NCI-H524 (cell line): ENCODE measurements at regions not wholly inside any gene's neighbourhood (a gene's known extent, or its start where the extent isn't known, plus 50 kb on each side); places are given as distances from the start of the nearest gene placed in this dataset.

ENCODE experiments used
- DNase-seq, 2 experiments: peaks; one replicate each; lab custom pipeline; 2025; lab: John Stamatoyannopoulos, UW

- DNase-seq = no peak
These were observed 232.1 kb downstream of the CPE start for GRCh38 chr4:165610679-165611437.

DNA sequence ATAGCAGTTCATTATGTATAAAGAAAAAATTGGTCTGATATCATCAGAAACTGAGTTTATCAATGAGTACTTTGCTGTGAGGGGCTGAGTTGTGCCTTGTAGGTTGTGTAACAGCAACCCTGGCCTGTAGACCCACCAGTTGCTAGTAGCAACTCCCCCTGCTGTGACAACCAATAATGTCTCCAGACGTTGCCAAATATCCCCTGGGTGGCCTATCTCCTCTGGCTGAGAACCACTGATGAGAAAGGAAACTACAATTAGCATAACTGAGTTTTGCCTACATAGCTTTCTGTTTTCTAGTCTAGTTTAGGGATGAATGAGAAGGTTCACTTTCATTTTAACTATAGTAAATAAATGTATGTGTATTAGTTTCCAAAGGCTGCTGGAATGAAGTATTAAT lies 234.1 kb downstream of the CPE start:
- DNase-seq = no peak

- DNase-seq = no peak
These were observed 234.8 kb downstream of the CPE start for GRCh38 chr4:165613581-165613980.

DNA sequence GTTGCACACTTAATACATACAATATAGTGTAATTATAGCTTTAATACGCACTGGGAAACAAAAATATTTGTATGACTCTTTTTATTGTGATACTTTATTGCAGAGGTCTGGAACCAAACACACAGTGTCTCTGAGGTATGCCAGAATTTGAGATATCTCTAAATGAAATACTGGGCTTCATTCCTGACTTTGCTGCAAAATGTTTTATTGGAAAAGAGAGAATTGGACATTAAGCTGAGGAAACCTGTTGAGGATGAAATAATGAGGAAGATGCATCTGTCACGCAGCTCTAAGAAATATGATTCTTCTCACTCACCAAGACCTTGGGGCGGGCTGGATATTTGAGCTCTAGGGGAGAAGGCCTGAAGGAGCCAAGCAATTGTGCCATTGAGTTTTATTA lies 242.1 kb downstream of the CPE start:
- peak in 1 of 2 experiments; percentile 6 for DNase-seq

DNA sequence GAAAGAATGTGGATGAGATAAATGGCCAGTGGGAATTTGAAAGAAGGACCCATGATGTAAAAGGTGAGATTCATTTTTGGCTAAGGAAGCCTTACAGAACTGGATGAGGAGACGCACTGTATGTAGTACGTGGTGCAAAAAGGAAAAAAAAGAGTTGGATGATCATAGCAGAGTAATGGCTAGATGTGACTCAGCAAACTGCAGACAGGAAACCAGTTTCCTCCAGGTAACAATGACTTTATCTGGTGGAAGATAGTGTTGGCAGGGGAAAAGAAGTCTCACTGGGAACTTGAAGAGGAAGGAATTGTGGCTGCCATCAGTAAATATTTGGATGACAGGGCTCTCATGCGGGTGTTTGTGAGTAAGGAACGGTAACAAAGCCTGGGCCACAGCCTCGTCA lies 243.2 kb downstream of the CPE start:
- DNase-seq = no peak

DNA sequence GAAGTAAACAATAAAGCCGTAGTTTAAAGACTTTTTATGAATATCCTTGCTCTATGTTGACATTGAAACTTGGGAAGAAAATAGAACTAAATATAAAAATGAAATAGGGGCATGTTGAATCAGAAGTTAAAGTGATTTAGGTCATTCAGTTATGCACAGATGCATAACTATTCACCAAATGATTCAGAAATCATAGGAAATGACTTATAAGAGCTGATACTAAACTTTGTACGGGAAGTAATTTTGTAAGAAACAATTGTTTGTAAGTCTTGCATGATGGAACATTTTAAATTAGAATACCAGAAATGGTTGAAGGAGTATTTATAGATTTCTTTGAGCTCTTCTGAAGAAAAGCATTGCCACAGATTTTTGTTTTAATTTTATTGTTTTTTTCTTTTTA lies 246.5 kb downstream of the CPE start:
- DNase-seq = no peak

DNA sequence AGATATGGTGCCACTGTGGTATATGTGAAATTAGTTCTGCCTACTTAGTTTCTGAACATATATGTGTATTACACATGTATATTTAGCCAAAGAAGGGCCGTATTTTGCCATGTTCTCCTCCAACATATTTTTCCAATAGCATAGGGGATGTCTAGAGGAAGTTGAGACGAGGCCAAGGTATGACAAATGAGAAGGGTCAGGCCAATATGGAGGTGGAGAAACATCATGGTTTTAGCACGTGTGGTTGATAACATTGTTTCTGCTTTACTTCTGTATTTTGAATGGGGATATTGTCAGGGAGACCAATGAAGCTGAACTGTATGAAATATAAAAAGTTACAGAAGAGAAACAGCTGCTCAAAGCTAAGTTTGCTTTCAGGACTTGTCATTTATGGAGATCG lies 246.7 kb upstream of the TLL1 start:
- no peak for DNase-seq

GRCh38 chr4:165627128-165627527 lies 245.9 kb upstream of the TLL1 start:
- DNase-seq = no peak

DNA sequence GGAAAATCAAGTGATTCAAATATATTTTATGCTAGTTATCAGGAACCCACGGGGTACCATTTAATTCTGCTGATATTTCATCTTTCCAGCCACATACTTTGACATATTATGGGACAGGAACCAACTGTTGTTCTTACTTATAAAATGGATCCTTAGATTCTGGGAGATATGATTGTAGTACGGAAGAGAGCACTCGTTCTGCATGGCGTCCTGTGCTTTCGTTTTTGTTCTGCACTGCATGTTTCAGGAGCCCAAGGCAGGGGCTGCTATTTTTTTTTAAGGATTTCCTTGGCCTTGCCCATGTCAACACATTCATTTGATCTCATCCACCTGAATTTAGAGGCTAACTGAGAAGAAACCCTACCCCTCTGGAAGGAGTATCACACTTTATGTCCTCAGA lies 245.5 kb upstream of the TLL1 start:
- DNase-seq = no peak

GRCh38 chr4:165628572-165628971 lies 244.5 kb upstream of the TLL1 start:
- DNase-seq = no peak

DNA sequence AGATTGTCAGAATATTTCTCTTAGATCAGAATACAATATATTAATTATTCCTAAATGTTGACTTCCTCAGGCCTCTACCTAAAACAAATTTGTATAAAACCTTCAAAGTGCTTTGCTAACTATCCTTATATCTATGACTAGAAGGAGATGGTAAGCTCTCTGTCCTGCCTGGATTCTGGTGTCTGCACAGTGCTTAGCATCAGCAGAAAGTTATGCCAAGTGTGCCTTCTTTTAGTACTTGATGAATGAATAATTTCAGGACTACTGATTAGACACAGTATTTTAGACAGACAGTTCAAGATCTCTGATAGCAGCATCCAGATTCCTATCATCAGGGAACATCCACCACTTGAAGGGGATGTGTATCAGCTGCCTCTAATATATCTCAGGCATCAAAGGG lies 242.4 kb upstream of the TLL1 start:
- no peak for DNase-seq

DNA sequence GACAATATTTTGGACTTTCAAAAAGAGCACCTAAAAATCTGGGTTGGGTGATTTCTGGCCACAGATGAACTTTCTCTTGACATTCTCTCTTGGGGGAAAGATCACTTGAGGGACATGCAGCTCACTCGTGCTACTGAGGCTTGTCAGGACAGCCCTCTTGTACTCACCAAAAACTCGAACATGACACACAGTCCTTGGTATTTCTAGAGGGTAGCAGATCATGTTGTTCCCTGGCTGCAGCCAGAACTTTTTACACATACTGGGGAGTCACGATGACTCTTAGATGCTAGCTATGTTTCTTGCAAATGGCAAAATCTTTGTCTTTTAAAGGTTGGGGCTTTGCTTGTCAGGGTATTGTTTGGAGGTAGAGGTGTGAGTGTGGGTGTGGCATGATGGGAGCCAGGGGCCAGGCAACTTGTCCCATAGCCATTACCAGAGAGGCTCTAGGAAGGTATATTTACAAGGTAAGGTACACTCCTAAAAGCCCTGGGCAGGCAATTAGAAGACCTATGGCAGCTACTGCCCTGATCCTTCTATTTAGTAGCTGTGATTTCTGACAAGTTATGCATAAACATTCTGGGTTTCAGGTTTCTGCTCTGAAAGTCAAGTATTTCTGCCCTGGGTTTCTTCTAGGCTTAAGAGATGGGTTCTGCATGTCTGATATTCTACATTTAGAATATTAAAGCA lies 241.7 kb upstream of the TLL1 start:
- DNase-seq = no peak

DNA sequence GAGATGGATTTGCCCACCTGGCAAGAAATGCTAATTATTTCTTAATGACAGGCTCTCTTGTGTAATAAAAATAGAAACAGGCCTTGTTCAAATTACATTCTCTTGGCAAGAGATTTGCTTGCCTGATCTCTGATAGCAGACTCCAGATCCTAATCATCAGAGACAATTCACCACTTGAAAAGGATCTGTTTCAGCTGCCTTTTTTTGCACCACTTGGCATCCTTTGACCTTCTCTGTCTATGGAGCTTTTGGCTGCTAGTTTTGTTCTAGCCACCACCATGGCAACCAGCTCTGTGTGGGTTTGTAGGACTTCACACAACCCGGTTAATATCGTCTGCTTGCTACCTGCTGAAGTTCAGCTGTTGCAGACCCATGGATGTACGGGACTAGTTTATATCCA lies 241.1 kb upstream of the TLL1 start:
- peak in 1 of 2 experiments; percentile 49 for DNase-seq

DNA sequence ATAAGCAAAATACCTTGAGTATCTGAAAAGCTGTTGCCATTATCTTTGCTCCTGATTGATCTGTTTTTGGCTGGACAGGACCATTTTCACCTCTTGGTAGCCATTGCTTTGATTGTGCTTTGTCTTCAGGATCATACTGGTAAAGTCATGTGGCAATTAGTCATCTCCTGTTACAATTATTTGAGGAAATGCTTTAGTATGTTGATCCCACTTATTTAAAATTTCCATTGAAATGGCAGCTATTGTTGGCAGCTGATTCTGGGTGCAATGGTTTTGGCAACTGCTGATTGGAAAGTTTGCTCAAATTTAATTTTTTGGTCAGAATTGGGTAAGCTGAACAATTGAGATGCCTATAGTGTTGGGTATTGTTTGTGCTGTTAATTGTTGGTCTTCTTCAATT lies 238.3 kb upstream of the TLL1 start:
- DNase-seq = no peak

- no peak for DNase-seq
These were observed 237.7 kb upstream of the TLL1 start for GRCh38 chr4:165635381-165635780.

- DNase-seq = no peak
These were observed 237.1 kb upstream of the TLL1 start for GRCh38 chr4:165635951-165636350.

GRCh38 chr4:165651901-165652300 lies 221.1 kb upstream of the TLL1 start:
- no peak for DNase-seq

DNA sequence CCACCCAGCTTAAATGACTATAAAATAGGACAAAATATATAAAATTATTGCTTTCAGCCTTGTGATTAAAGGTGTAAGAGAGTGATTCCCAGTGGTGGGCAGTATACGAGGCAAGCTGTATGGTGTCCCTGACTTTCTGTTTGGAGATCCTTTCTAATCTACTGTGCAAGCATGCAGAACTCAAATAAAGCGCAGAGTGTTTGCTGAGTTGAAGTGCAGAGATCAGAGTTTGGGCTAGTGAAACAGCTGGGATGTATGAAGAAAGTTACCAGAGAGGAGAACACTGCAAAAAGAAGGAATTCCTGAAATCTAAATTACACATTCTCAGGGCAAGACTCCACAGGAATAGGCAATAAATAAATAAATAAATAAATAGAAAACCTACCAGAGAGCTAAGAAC lies 218.5 kb upstream of the TLL1 start:
- DNase-seq = no peak

- DNase-seq = no peak
These were observed 216.6 kb upstream of the TLL1 start for GRCh38 chr4:165656399-165656798.

DNA sequence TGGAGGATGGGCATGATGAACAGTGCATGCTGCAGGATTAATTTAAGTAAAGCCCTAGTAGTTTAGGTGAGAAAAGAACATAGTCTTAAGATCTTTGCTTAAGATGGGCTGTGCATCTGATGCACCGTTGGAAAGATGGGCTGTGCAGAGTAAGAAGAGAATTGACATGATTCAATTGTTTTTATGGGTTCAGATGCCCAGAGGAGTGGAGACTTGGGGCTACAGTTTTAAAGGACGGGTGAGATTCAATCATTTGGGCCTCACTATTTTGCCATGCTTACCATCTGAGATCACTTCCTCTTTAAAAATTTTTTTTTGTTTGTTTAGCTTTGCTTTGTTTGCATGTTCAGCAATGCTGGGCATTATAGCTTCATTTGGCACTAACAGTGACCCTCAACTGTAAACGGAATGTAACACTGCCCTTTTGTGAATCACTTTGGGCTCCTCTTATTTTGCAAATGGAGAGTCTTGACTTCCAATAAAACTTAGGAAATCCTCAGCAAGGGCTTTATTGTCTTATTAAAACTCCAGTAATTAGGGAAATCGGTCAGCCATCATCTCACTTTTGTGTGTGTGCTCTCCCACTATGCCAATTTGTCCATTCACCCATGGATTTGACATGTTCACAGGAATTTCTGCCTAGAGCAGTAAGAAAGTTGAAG lies 216.1 kb upstream of the TLL1 start:
- no peak for DNase-seq

DNA sequence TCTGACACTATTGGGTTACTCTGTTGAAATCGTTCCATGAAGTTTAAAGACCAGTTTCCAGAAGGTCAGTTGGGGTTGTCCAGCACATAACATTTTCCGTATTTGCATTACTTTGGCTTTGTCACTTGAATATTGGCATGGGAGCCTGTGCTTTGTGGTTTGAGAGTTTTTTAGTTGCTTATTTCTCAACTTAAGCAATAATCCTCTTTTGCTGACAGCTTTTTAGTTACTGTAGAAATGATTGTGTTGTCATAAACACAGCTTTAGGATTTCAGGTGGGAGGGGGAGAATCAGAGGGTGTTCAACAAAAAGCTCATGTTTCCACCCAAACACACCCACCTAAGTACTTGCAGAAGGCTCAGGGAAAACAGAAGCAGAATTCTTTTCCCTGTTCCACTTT lies 210.7 kb upstream of the TLL1 start:
- no peak for DNase-seq

DNA sequence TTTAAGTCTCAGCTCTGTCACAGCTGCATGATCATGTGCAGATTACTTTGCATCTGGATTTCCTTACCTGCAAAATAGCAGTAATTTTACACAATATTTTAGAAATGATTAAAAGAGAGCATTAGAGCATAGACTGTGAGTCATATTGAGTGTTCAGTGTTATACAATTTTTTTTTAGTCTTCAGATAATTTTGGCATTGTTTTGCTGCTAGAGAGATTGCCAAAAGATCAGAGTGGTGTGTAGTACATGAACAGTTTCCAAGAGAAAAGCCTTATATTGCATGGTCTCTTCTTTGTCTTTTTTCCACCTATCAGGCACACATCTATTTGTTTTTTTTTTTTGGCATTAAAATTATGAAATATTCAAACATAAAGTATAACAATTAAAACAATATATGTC lies 209.6 kb upstream of the TLL1 start:
- DNase-seq = no peak

DNA sequence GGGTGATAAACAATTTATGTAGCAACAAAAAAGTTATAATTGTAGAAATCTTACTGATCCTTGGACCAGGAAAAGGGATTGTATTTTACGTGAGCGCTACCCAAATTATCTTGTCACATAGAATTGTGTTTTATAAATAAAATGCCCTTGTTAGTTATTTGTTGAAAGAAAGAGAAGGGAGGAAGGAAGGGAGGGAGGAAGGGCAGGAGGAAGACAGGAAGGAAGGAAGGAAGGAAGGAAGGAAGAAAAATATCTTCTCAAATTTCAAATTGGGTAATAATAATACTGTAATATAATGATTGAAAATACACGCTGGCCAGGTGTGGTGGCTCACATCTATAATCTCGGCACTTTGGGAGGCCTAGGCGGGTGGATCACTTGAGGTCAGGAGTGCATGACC lies 206.2 kb upstream of the TLL1 start:
- no peak for DNase-seq
